ENCODE measurements at regions not wholly inside any gene's neighbourhood (a gene's known extent, or its start where the extent isn't known, plus 50 kb on each side); places are given as distances from the start of the nearest gene placed in this dataset.

- TF ChIP-seq CTCF (IDR thresholded peaks at IDR 0.05; ENCODE audit: extremely low read depth in 1 of 2, insufficient read depth in 1 of 2, low read depth in 1 of 2, low read length in 2 of 2) (no peak), FOS (IDR thresholded peaks at IDR 0.05; ENCODE audit: borderline replicate concordance, insufficient read depth, low read length) (no peak), GATA2 (IDR thresholded peaks at IDR 0.05; ENCODE audit: insufficient read depth, insufficient read length, low read depth, low read length) (no peak), MYC (IDR thresholded peaks at IDR 0.05; ENCODE audit: low read depth, low read length) (no peak), JUN (IDR thresholded peaks at IDR 0.05; ENCODE audit: borderline replicate concordance, insufficient read depth, insufficient read length, low read depth) (no peak), MAX (IDR thresholded peaks at IDR 0.05; ENCODE audit: insufficient read depth, insufficient read length) (no peak), POLR2A (IDR thresholded peaks at IDR 0.05; ENCODE audit: low read depth, low read length) (no peak), POLR2AphosphoS5 (IDR thresholded peaks at IDR 0.05; ENCODE audit: insufficient read depth, low read depth, low read length) (no peak), EZH2 (IDR thresholded peaks at IDR 0.05; ENCODE audit: borderline replicate concordance, low read depth, low read length, severe bottlenecking) (no peak)
- no peak for FAIRE-seq
Observed at GRCh38 chr7:54116956-54117355, 425.2 kb upstream of the VSTM2A start.

More at GRCh38 chr7:54116956-54117355, 425.2 kb upstream of the VSTM2A start:
- ChIA-PET CTCF (no interaction called here), POLR2A (no interaction called here)
- Histone ChIP-seq H3K9ac (replicated peaks; ENCODE audit: extremely low read depth, insufficient read depth, low read length) (no peak overlapping the region), H2AFZ (ENCODE audit: low read depth, low read length) (no peak overlapping the region), H4K20me1 (replicated peaks; ENCODE audit: control insufficient read depth, extremely low read depth, insufficient read depth, low read length) (no peaks in the 10 kb centered on the region), H3K4me3 (replicated peaks in 1 of 3; ENCODE audit: insufficient read depth in 1 of 3, low read depth in 1 of 3, low read length in 3 of 3) (no peak overlapping the region), H3K27me3 (ENCODE audit: control insufficient read depth in 2 of 2, insufficient read depth in 2 of 2, low read length in 2 of 2) (no peaks in the 10 kb centered on the region), H3K9me1 (replicated peaks; ENCODE audit: control insufficient read depth, extremely low read depth, insufficient read depth, low read length) (no peaks in the 10 kb centered on the region), H3K27ac (ENCODE audit: insufficient read depth, low read depth, low read length) (no peak overlapping the region), H3K4me2 (ENCODE audit: insufficient read depth, low read length) (no peak overlapping the region), H3K4me1 (ENCODE audit: control insufficient read depth, extremely low read depth, insufficient read depth, low read length) (no peaks in the 10 kb centered on the region), H3K79me2 (ENCODE audit: control insufficient read depth, insufficient read depth, low read length) (no peaks in the 10 kb centered on the region), H3K9me3 (replicated peaks; ENCODE audit: control insufficient read depth, insufficient read depth, low read length) (peaks cover 6% of the 10 kb centered on the region), H3K36me3 (ENCODE audit: control insufficient read depth in 2 of 2, extremely low read depth in 1 of 2, insufficient read depth in 2 of 2, low read length in 2 of 2) (no peaks in the 10 kb centered on the region)
- DNase-seq (ENCODE audit: low read depth, low spot score), result no peak
- intact Hi-C loops (cut with micrococcal nuclease) (no loop called here), dilution Hi-C loops (cut with MboI; ENCODE audit: extremely low pct_ligation_motif_present, low sequenced_read_pairs) (no loop called here)
- no TSS peak for BruUV-seq (replicated peaks)

All from endothelial cell of umbilical vein (primary cell).